ENCODE measurements at regions not wholly inside any gene's neighbourhood (a gene's known extent, or its start where the extent isn't known, plus 50 kb on each side); places are given as distances from the start of the nearest gene placed in this dataset.

DNA sequence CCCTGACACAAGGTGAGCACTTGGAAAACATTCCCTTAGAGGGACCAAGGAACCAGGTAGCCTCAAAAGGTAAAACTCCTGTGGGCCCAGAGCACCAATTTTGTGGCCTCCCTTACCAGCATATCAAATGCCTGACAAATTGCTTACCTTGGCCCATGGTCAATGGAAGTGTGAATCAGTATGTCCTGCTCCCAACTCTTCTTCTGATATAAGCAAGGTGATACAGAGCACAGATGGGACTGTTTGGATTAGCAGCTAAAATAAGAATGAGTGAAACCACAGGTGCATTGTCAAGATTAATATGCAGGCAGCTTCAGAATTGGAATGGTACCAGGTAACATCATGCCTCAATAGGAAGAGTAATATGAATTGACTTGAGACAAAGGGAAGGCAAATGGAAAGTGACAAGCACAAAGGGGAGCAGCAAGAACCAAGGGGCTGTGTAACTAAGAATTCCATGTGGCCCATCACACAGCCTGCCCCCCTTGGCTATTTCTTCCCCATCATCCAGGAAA, 156.8 kb upstream of the KCND3 start:
- no peak overlapping the region for H2AK5ac ChIP-seq (ENCODE audit: low read depth, low read length)
- H3K56ac ChIP-seq (ENCODE audit: extremely low read depth, insufficient read depth, low read length), result no peak overlapping the region
- no peak overlapping the region for H2BK15ac ChIP-seq (ENCODE audit: low read depth, low read length)
- H3K79me1 ChIP-seq (ENCODE audit: low read depth in 1 of 2, low read length in 2 of 2), result no peaks in the 10 kb centered on the region
- ChIA-PET POLR2A (ENCODE audit: unreplicated experiment) (no interaction called here), CTCF (no interaction called here)
- DNase-seq (no peak), ATAC-seq (ENCODE audit: low read depth) (no peak)
- H2AK9ac ChIP-seq (replicated peaks; ENCODE audit: low read depth, low read length, poor library complexity), result no peak overlapping the region
- H4K20me1 ChIP-seq (ENCODE audit: insufficient read depth, low read length), result no peaks in the 10 kb centered on the region
- BruUV-seq (replicated peaks), result no TSS peak
- H3K4ac ChIP-seq (ENCODE audit: low read depth, low read length), result no peak overlapping the region
- H3K23ac ChIP-seq (ENCODE audit: low read depth, low read length), result no peak overlapping the region
- H4K91ac ChIP-seq (ENCODE audit: insufficient read depth, low read depth, low read length), result no peak overlapping the region
- no peaks in the 10 kb centered on the region for H3K4me1 ChIP-seq (ENCODE audit: control insufficient read depth, insufficient read depth, low read length)
- in situ Hi-C loops (cut with MboI; ENCODE audit: low sequenced_read_pairs), result no loop called here
- no peak overlapping the region for H3K9ac ChIP-seq (ENCODE audit: low read depth, low read length)
- dilution Hi-C loops (cut with HindIII; ENCODE audit: low sequenced_read_pairs, unreplicated experiment), result no loop called here
- H3K27ac ChIP-seq (ENCODE audit: insufficient read depth, low read length), result no peak overlapping the region
- no peak overlapping the region for H2BK20ac ChIP-seq (ENCODE audit: low read depth, low read length)
- H3K9me1 ChIP-seq (ENCODE audit: insufficient read depth, low read length), result no peaks in the 10 kb centered on the region
- H3K9me3 ChIP-seq (ENCODE audit: control insufficient read depth, insufficient read depth, low read length), result no peaks in the 10 kb centered on the region
- H4K8ac ChIP-seq (ENCODE audit: low read depth in 2 of 2, low read length in 2 of 2), result no peak overlapping the region
- no peak overlapping the region for H3K4me3 ChIP-seq (ENCODE audit: insufficient read depth, low read depth, low read length)
- no peaks in the 10 kb centered on the region for H3K36me3 ChIP-seq (ENCODE audit: control insufficient read depth, insufficient read depth, low read length)
- H4K5ac ChIP-seq (ENCODE audit: low read depth, low read length), result no peak overlapping the region
- H2BK120ac ChIP-seq (ENCODE audit: low read depth, low read length), result no peak overlapping the region
- no peak for TF ChIP-seq MAZ (IDR thresholded peaks at IDR 0.05; ENCODE audit: borderline replicate concordance, low read depth, low read length)
- TF ChIP-seq POLR2A (IDR thresholded peaks at IDR 0.05; ENCODE audit: low read depth, low read length), result no peak
- no peak for TF ChIP-seq CHD1 (IDR thresholded peaks at IDR 0.05; ENCODE audit: low read depth, low read length)
- TF ChIP-seq, protein P1, sequence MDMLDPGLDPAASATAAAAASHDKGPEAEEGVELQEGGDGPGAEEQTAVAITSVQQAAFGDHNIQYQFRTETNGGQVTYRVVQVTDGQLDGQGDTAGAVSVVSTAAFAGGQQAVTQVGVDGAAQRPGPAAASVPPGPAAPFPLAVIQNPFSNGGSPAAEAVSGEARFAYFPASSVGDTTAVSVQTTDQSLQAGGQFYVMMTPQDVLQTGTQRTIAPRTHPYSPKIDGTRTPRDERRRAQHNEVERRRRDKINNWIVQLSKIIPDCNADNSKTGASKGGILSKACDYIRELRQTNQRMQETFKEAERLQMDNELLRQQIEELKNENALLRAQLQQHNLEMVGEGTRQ (IDR thresholded peaks at IDR 0.05; ENCODE audit: low read depth, low read length), result no peak
- no peak for TF ChIP-seq RFX5 (IDR thresholded peaks at IDR 0.05; ENCODE audit: low read depth, low read length)
- no peak for TF ChIP-seq SMC3 (IDR thresholded peaks at IDR 0.05; ENCODE audit: low read depth, low read length)
- no peak for TF ChIP-seq CTCF (conservative IDR thresholded peaks at IDR 0.05; ENCODE audit: low read depth, low read length)
- no peak for TF ChIP-seq CEBPB (IDR thresholded peaks at IDR 0.05; ENCODE audit: low read depth, low read length)
- no peak for TF ChIP-seq RAD21 (IDR thresholded peaks at IDR 0.05; ENCODE audit: low read length)
- no peak for TF ChIP-seq MAFK (IDR thresholded peaks at IDR 0.05; ENCODE audit: low read depth, low read length)
- no peak for TF ChIP-seq MXI1 (IDR thresholded peaks at IDR 0.05; ENCODE audit: borderline replicate concordance, low read depth, low read length)
- TF ChIP-seq ELK1 (IDR thresholded peaks at IDR 0.05; ENCODE audit: borderline replicate concordance, low read depth, low read length), result no peak
- TF ChIP-seq NFE2L2 (IDR thresholded peaks at IDR 0.05; ENCODE audit: low read depth, low read length), result no peak
- no peak for TF ChIP-seq FOS (IDR thresholded peaks at IDR 0.05; ENCODE audit: low read depth, low read length)
- no peaks in the 10 kb centered on the region; the same call in 1 of the 2 replicates for H3K27me3 ChIP-seq (ENCODE audit: control insufficient read depth, insufficient read depth, low read length)
- no peak overlapping the region for H3K18ac ChIP-seq (ENCODE audit: low read depth, low read length)
- H3K14ac ChIP-seq (replicated peaks; ENCODE audit: low read depth, low read length), result no peak overlapping the region
- intact Hi-C loops (cut with micrococcal nuclease), result no loop called here
- no peak overlapping the region for H2AFZ ChIP-seq (replicated peaks; ENCODE audit: low read length, poor library complexity)
- H3K4me2 ChIP-seq (ENCODE audit: low read depth, low read length), result no peak overlapping the region
- H2BK5ac ChIP-seq (ENCODE audit: low read depth, low read length, poor library complexity, severe bottlenecking), result no peak overlapping the region
